ENCODE measurements at regions not wholly inside any gene's neighbourhood (a gene's known extent, or its start where the extent isn't known, plus 50 kb on each side); places are given as distances from the start of the nearest gene placed in this dataset.
"Not testable (repeated sequence)": the region's sequence is repeated elsewhere in the genome, so short reads cannot be mapped to it uniquely, and the experiment has no call there.

DNA sequence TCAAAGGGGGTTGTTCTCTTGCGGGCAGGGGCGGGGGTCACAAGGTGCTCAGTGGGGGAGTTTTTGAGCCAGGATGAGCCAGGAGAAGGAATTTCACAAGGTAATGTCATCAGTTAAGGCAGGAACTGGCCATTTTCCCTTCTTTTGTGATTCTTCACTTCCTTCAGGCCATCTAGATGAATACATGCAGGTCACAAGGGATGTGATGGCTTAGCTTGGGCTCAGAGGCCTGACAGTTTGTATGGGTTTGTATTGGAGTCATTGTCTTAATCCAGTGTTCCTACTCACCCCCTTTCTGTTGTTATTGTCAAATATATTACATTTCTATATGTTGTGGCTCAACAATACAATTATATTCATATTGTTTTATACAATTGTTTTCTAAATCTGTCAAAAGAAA, 238.0 kb downstream of the SUCLG1 start:
- TF ChIP-seq, protein P1, sequence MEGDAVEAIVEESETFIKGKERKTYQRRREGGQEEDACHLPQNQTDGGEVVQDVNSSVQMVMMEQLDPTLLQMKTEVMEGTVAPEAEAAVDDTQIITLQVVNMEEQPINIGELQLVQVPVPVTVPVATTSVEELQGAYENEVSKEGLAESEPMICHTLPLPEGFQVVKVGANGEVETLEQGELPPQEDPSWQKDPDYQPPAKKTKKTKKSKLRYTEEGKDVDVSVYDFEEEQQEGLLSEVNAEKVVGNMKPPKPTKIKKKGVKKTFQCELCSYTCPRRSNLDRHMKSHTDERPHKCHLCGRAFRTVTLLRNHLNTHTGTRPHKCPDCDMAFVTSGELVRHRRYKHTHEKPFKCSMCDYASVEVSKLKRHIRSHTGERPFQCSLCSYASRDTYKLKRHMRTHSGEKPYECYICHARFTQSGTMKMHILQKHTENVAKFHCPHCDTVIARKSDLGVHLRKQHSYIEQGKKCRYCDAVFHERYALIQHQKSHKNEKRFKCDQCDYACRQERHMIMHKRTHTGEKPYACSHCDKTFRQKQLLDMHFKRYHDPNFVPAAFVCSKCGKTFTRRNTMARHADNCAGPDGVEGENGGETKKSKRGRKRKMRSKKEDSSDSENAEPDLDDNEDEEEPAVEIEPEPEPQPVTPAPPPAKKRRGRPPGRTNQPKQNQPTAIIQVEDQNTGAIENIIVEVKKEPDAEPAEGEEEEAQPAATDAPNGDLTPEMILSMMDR (conservative IDR thresholded peaks at IDR 0.05; ENCODE audit: low read length): not testable (repeated sequence)
- not testable (repeated sequence) for TF ChIP-seq EZH2phosphoT487 (IDR thresholded peaks at IDR 0.05; ENCODE audit: borderline replicate concordance)

All from Loucy (cell line).